Left colon (tissue), 2 donors: ENCODE measurements at regions not wholly inside any gene's neighbourhood (a gene's known extent, or its start where the extent isn't known, plus 50 kb on each side); places are given as distances from the start of the nearest gene placed in this dataset.
A peak's percentile ranks its signal among the peaks of the same experiment; 100 is the strongest.

Source experiments
- ATAC-seq: fragments of 200-7000 bp; cut with Tn5 transposase; one replicate; pipeline ENCODE4 v1.9.1; 2020; ENCODE audit warnings: mild to moderate bottlenecking, moderate library complexity
- DNase-seq, 2 donors: peaks; one replicate each; pipeline ENCODE4 v3.0.0-alpha.2; 2020
- intact Hi-C, 2 donors: fragments of 100-400 bp; cut with DNase I in 1 of 2; cut with micrococcal nuclease in 1 of 2; formaldehyde crosslinking; loops; one replicate each; pipeline versions ENCODE4 v1.11.2 to v1.14.0; 2022; cut with DNase I, micrococcal nuclease
- donor health status: DM: no; HTN: no; CAD: no.
- donor health status: DM: yes; HTN: yes; CAD: no.

GRCh38 chr10:61170594-61170993, 226.6 kb upstream of the RHOBTB1 start:
- intact Hi-C loops, result no loop called here
- DNase-seq, result no peak
- ATAC-seq, result no peak

GRCh38 chr10:61169294-61169693, 225.3 kb upstream of the RHOBTB1 start:
- no peak for ATAC-seq
- intact Hi-C loops, result no loop called here
- DNase-seq, result no peak

- DNase-seq, result no peak
- no peak for ATAC-seq
- intact Hi-C loops, result no loop called here
Measured at GRCh38 chr10:61166489-61166888, 222.5 kb upstream of the RHOBTB1 start.

- no peak for DNase-seq
- intact Hi-C loops, result no loop called here
Measured at GRCh38 chr10:61166065-61166464, 222.1 kb upstream of the RHOBTB1 start.

GRCh38 chr10:61164458-61165160, 220.6 kb upstream of the RHOBTB1 start:
- DNase-seq (no peak), ATAC-seq (no peak)
- intact Hi-C loops, result no loop called here

More at GRCh38 chr10:61166065-61166464, 222.1 kb upstream of the RHOBTB1 start:
- no peak for ATAC-seq

- ATAC-seq (no peak), DNase-seq (no peak)
- intact Hi-C loops, result no loop called here
Measured at GRCh38 chr10:61163403-61163802, 219.4 kb upstream of the RHOBTB1 start.

GRCh38 chr10:61160253-61160652, 216.3 kb upstream of the RHOBTB1 start:
- intact Hi-C loops, result no loop called here
- no peak for DNase-seq
- ATAC-seq, result no peak

- ATAC-seq (no peak), DNase-seq (no peak)
- intact Hi-C loops, result no loop called here
Measured at GRCh38 chr10:61159253-61159652, 215.3 kb upstream of the RHOBTB1 start.

- no peak for DNase-seq
- no peak for ATAC-seq
- intact Hi-C loops, result no loop called here
Measured at GRCh38 chr10:61157182-61157581, 213.2 kb upstream of the RHOBTB1 start.

GRCh38 chr10:61153771-61154170, 209.8 kb upstream of the RHOBTB1 start:
- ATAC-seq (no peak), DNase-seq (no peak)
- intact Hi-C loops, result no loop called here

- no peak for DNase-seq
- intact Hi-C loops, result no loop called here
- no peak for ATAC-seq
Measured at GRCh38 chr10:61151059-61151458, 207.1 kb upstream of the RHOBTB1 start.

- intact Hi-C loops, result loop anchor here in 1 of 2 donors (10.0 kb wide), 1 partner anchor 324 kb away; no protein-coding TSS in a partner anchor
- ATAC-seq, result no peak
- DNase-seq, result no peak
Measured at GRCh38 chr10:61148451-61148850, 204.5 kb upstream of the RHOBTB1 start.

GRCh38 chr10:61142987-61143386, 199.0 kb upstream of the RHOBTB1 start:
- no peak for ATAC-seq
- DNase-seq, result no peak
- intact Hi-C loops, result loop anchor here in 1 of 2 donors (5.0 to 10.0 kb wide), 2 partner anchors 144 to 318 kb away; no protein-coding TSS in a partner anchor

- ATAC-seq (peak; percentile 58), DNase-seq (no peak)
- intact Hi-C loops, result loop anchor here in 1 of 2 donors (5.0 to 10.0 kb wide), 2 partner anchors 146 to 316 kb away; no protein-coding TSS in a partner anchor
Measured at GRCh38 chr10:61140765-61141392, 196.9 kb upstream of the RHOBTB1 start.

GRCh38 chr10:61139592-61139953, 195.6 kb upstream of the RHOBTB1 start:
- ATAC-seq (no peak), DNase-seq (no peak)
- intact Hi-C loops, result no loop called here

- intact Hi-C loops, result no loop called here
- ATAC-seq (no peak), DNase-seq (no peak)
Measured at GRCh38 chr10:61138708-61139591, 195.0 kb upstream of the RHOBTB1 start.

- intact Hi-C loops, result no loop called here
- DNase-seq, result no peak
- ATAC-seq, result no peak
Measured at GRCh38 chr10:61136139-61136538, 192.2 kb upstream of the RHOBTB1 start.

- intact Hi-C loops, result no loop called here
- no peak for ATAC-seq
Measured at GRCh38 chr10:61135276-61135721, 191.3 kb upstream of the RHOBTB1 start.

GRCh38 chr10:61130366-61130765, 186.4 kb upstream of the RHOBTB1 start:
- intact Hi-C loops, result no loop called here
- no peak for DNase-seq
- ATAC-seq, result no peak

More at GRCh38 chr10:61135276-61135721, 191.3 kb upstream of the RHOBTB1 start:
- no peak for DNase-seq
